C4-2B (cell line): ENCODE measurements at regions not wholly inside any gene's neighbourhood (a gene's known extent, or its start where the extent isn't known, plus 50 kb on each side); places are given as distances from the start of the nearest gene placed in this dataset.

Experiments used
- H3K27ac ChIP-seq: fragments of 450-650 bp; 2 replicates; pipeline ENCODE4 v1.5.1; 2017
- CTCF ChIP-seq: fragments of 450-650 bp; conservative IDR thresholded peaks from 2 replicates; pipeline ENCODE4 v1.5.1; 2017; ENCODE audit warnings: mild to moderate bottlenecking
- ZFX ChIP-seq: fragments of 450-650 bp; IDR thresholded peaks from 2 replicates; pipeline ENCODE4 v1.6.1; 2017

GRCh38 chr14:28344381-28344780, 422.2 kb upstream of the FOXG1 start:
- TF ChIP-seq ZFX (no peak), CTCF (no peak)
- H3K27ac ChIP-seq: no peak overlapping the region

GRCh38 chr14:28348797-28349196, 417.8 kb upstream of the FOXG1 start:
- no peak overlapping the region for H3K27ac ChIP-seq
- no peak for TF ChIP-seq CTCF
- TF ChIP-seq ZFX: no peak

GRCh38 chr14:28356819-28357218, 409.8 kb upstream of the FOXG1 start:
- no peak overlapping the region for H3K27ac ChIP-seq
- TF ChIP-seq ZFX (no peak), CTCF (no peak)

- no peak for TF ChIP-seq CTCF
- no peak overlapping the region for H3K27ac ChIP-seq
These were observed 405.1 kb upstream of the FOXG1 start for GRCh38 chr14:28361486-28361885.

- no peak overlapping the region for H3K27ac ChIP-seq
These were observed 401.1 kb upstream of the FOXG1 start for GRCh38 chr14:28365510-28365909.

GRCh38 chr14:28373721-28374120, 392.9 kb upstream of the FOXG1 start:
- H3K27ac ChIP-seq: no peak overlapping the region
- TF ChIP-seq CTCF (no peak), ZFX (no peak)

More at GRCh38 chr14:28365510-28365909, 401.1 kb upstream of the FOXG1 start:
- TF ChIP-seq ZFX (no peak), CTCF (no peak)

- H3K27ac ChIP-seq: no peak overlapping the region
- TF ChIP-seq CTCF (peak; percentile 78), ZFX (no peak)
These were observed 391.3 kb upstream of the FOXG1 start for GRCh38 chr14:28375295-28375694.
